GM23338 (cell line): ENCODE measurements at regions not wholly inside any gene's neighbourhood (a gene's known extent, or its start where the extent isn't known, plus 50 kb on each side); places are given as distances from the start of the nearest gene placed in this dataset.

Source experiments
- ATAC-seq: fragments of 200-7000 bp; cut with Tn5 transposase; 3 replicates; pipeline ENCODE4 v1.9.1; 2020
- DNase-seq: peaks from one replicate; pipeline ENCODE4 v3.0.0-alpha.2; 2015; ENCODE audit warnings: low spot score
- H2AFZ ChIP-seq: fragments of 200-600 bp; sonication (generic); 2 replicates; pipeline ENCODE4 v1.8.0; 2016; ENCODE audit warnings: antibody characterized with exemption, mild to moderate bottlenecking, moderate library complexity
- H3F3A ChIP-seq: fragments of 200-600 bp; sonication (generic); replicated peaks from 2 replicates; pipeline ENCODE4 v1.8.0; 2017; ENCODE audit warnings: antibody characterized with exemption, mixed run types, low read depth
- H3K27ac ChIP-seq: fragments of 200-600 bp; sonication (generic); 2 replicates; pipeline ENCODE4 v1.6.1; 2016; ENCODE audit warnings: low read depth
- H3K27me3 ChIP-seq: fragments of 200-600 bp; sonication (generic); 2 replicates; pipeline ENCODE4 v1.8.0; 2016; ENCODE audit warnings: mild to moderate bottlenecking, mixed run types, moderate library complexity; ENCODE audit not compliant: insufficient read depth
- H3K36me3 ChIP-seq: fragments of 200-600 bp; sonication (generic); 2 replicates; pipeline ENCODE4 v1.8.0; 2016; ENCODE audit warnings: mild to moderate bottlenecking; ENCODE audit not compliant: insufficient read depth
- H3K4me1 ChIP-seq: fragments of 200-600 bp; sonication (generic); 2 replicates; pipeline ENCODE4 v1.8.0; 2016; ENCODE audit warnings: mild to moderate bottlenecking, moderate library complexity; ENCODE audit not compliant: insufficient read depth
- H3K4me2 ChIP-seq: fragments of 200-600 bp; sonication (generic); 2 replicates; pipeline ENCODE4 v1.7.1; 2017; ENCODE audit warnings: mixed run types
- H3K4me3 ChIP-seq: fragments of 200-600 bp; sonication (generic); 2 replicates; pipeline ENCODE4 v1.6.1; 2016; ENCODE audit warnings: mixed run types
- H3K79me2 ChIP-seq: fragments of 200-600 bp; sonication (generic); replicated peaks from 2 replicates; pipeline ENCODE4 v1.8.0; 2017; ENCODE audit warnings: mild to moderate bottlenecking; ENCODE audit not compliant: insufficient read depth
- H3K9me2 ChIP-seq: fragments of 200-600 bp; sonication (generic); 2 replicates; pipeline ENCODE4 v1.8.0; 2017; ENCODE audit not compliant: insufficient read depth
- H4K20me1 ChIP-seq: fragments of 200-600 bp; sonication (generic); replicated peaks from 2 replicates; pipeline ENCODE4 v1.8.0; 2017; ENCODE audit warnings: mild to moderate bottlenecking; ENCODE audit not compliant: insufficient read depth
- H3K27ac Mint-ChIP-seq: 2 replicates; pipeline ENCODE4 v1.8.0; 2020; ENCODE audit warnings: inconsistent platforms, mild to moderate bottlenecking, moderate library complexity, mixed read lengths
- H3K27me3 Mint-ChIP-seq: 3 replicates; pipeline ENCODE4 v1.8.0; 2022; ENCODE audit warnings: low read depth, mild to moderate bottlenecking, moderate library complexity, mixed read lengths, inconsistent platforms; ENCODE audit not compliant: insufficient read depth, poor library complexity
- H3K36me3 Mint-ChIP-seq: 3 replicates; pipeline ENCODE4 v1.8.0; 2021; ENCODE audit warnings: low read depth, mild to moderate bottlenecking, inconsistent platforms, moderate library complexity, mixed read lengths
- H3K4me1 Mint-ChIP-seq: 3 replicates; pipeline ENCODE4 v1.8.0; 2020; ENCODE audit warnings: mild to moderate bottlenecking, inconsistent platforms, mixed read lengths
- H3K4me3 Mint-ChIP-seq: 3 replicates; pipeline ENCODE4 v1.8.0; 2021; ENCODE audit warnings: moderate library complexity, mild to moderate bottlenecking, inconsistent platforms, mixed read lengths
- H3K9me3 Mint-ChIP-seq: 3 replicates; pipeline ENCODE4 v1.8.0; 2020; ENCODE audit warnings: moderate library complexity, mild to moderate bottlenecking, inconsistent platforms, mixed read lengths
- EZH2 ChIP-seq: fragments of 200-600 bp; sonication (generic); IDR thresholded peaks from one replicate; pipeline ENCODE4 v1.8.0; 2017; ENCODE audit warnings: antibody characterized with exemption, mild to moderate bottlenecking, low read depth; ENCODE audit not compliant: unreplicated experiment
- JUNB ChIP-seq: IDR thresholded peaks from one replicate; pipeline ENCODE4 v1.6.1; 2016; ENCODE audit warnings: antibody characterized with exemption; ENCODE audit not compliant: unreplicated experiment
- NANOG ChIP-seq: IDR thresholded peaks from 2 replicates; pipeline ENCODE4 v1.6.1; 2016; ENCODE audit warnings: antibody characterized with exemption, borderline replicate concordance
- ZNF114 ChIP-seq: fragments of 250-450 bp; sonication (Bioruptor Pico); IDR thresholded peaks from 2 replicates; pipeline ENCODE4 v1.5.0; 2020; ENCODE audit warnings: mild to moderate bottlenecking, moderate library complexity
- ZNF331 ChIP-seq: fragments of 250-450 bp; sonication (Bioruptor Pico); IDR thresholded peaks from 2 replicates; pipeline ENCODE4 v1.5.0; 2020; ENCODE audit warnings: low read depth, mild to moderate bottlenecking, moderate library complexity
- TF ChIP-seq, protein P1 (sequence below): IDR thresholded peaks from one replicate; pipeline ENCODE4 v1.6.1; 2018; ENCODE audit warnings: antibody characterized with exemption; ENCODE audit not compliant: unreplicated experiment
- TF ChIP-seq, protein P2 (sequence below), 2 experiments: fragments of 200-600 bp in 1 of 2; sonication (generic) in 1 of 2; conservative IDR thresholded peaks; 2 replicates each; pipeline versions ENCODE4 v1.5.1 to v1.6.1; 2016 to 2017; ENCODE audit warnings: antibody characterized with exemption in 2 of 2, low read depth in 2 of 2, mild to moderate bottlenecking in 2 of 2, moderate library complexity in 1 of 2
- TF ChIP-seq, protein P3 (sequence below): fragments of 250-450 bp; sonication (Bioruptor Pico); IDR thresholded peaks from 2 replicates; pipeline ENCODE4 v1.5.0; 2020; ENCODE audit warnings: mild to moderate bottlenecking, moderate library complexity

DNA sequence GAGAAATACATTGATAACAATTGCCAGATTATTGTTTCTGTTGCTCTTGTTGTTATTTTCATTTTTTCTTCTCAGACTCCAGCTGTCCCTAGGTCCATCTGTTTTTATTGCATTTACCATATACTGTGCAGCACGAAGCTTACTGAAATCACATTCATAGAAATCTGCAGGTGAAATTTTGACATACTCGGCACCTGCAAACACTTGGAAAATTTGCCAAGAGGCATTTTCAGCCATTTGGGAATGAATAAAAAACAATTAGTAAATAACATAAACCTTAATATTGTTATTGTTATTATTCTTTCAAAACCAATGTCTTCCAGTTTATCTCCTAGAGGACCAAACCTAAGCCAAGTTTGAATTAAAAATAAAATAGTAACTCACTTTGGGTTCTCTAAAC, 2357.2 kb downstream of the LRRC4C start:
- no peaks in the 10 kb centered on the region for H3K9me2 ChIP-seq
- no peak overlapping the region for H3K27ac ChIP-seq
- TF ChIP-seq NANOG (no peak), ZNF331 (CRISPR knock-in tag) (no peak), ZNF114 (CRISPR knock-in tag) (no peak), EZH2 (no peak), JUNB (no peak)
- TF ChIP-seq, protein P1, sequence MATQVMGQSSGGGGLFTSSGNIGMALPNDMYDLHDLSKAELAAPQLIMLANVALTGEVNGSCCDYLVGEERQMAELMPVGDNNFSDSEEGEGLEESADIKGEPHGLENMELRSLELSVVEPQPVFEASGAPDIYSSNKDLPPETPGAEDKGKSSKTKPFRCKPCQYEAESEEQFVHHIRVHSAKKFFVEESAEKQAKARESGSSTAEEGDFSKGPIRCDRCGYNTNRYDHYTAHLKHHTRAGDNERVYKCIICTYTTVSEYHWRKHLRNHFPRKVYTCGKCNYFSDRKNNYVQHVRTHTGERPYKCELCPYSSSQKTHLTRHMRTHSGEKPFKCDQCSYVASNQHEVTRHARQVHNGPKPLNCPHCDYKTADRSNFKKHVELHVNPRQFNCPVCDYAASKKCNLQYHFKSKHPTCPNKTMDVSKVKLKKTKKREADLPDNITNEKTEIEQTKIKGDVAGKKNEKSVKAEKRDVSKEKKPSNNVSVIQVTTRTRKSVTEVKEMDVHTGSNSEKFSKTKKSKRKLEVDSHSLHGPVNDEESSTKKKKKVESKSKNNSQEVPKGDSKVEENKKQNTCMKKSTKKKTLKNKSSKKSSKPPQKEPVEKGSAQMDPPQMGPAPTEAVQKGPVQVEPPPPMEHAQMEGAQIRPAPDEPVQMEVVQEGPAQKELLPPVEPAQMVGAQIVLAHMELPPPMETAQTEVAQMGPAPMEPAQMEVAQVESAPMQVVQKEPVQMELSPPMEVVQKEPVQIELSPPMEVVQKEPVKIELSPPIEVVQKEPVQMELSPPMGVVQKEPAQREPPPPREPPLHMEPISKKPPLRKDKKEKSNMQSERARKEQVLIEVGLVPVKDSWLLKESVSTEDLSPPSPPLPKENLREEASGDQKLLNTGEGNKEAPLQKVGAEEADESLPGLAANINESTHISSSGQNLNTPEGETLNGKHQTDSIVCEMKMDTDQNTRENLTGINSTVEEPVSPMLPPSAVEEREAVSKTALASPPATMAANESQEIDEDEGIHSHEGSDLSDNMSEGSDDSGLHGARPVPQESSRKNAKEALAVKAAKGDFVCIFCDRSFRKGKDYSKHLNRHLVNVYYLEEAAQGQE = no peak
- no peak overlapping the region for H3K4me2 ChIP-seq
- H3F3A ChIP-seq = no peaks in the 10 kb centered on the region
- H3K4me1 ChIP-seq = no peaks in the 10 kb centered on the region
- no peaks in the 10 kb centered on the region for H4K20me1 ChIP-seq
- Mint-ChIP-seq H3K36me3 (peaks cover 20% of the 10 kb centered on the region), H3K9me3 (peaks cover 34% of the 10 kb centered on the region), H3K4me3 (no peak overlapping the region), H3K27me3 (no peaks in the 10 kb centered on the region), H3K27ac (no peak overlapping the region), H3K4me1 (no peaks in the 10 kb centered on the region)
- DNase-seq (no peak), ATAC-seq (no peak)
- H2AFZ ChIP-seq = no peak overlapping the region
- peaks cover 12% of the 10 kb centered on the region for H3K36me3 ChIP-seq
- no peak overlapping the region for H3K4me3 ChIP-seq
- H3K79me2 ChIP-seq = no peaks in the 10 kb centered on the region
- no peaks in the 10 kb centered on the region for H3K27me3 ChIP-seq

DNA sequence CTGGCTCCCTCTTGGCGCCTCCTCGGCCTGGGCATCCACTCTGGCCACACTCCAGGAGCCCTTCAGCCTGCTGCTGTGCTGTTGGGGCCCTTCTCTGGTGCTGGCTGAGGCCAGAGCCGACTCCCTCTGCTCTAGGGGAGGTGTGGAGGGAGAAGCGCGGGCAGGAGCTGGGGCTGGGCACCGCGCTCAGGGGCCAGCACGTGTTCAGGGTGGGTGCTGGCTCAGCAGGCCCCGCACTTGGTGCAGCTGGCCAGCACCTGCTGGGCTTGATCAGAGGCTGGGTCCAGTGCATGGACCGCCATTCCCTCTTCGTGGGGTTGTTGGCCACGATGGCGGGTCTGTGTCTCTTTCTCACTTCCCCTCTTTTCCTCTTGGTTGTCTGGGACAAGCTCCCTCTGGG, 2381.0 kb downstream of the LRRC4C start:
- H3K36me3 Mint-ChIP-seq = peaks cover 7% of the 10 kb centered on the region
- DNase-seq (no peak), ATAC-seq (no peak)
- H3K4me1 Mint-ChIP-seq = peaks cover 5% of the 10 kb centered on the region; the same call in 2 of the 3 replicates
- H3K9me3 Mint-ChIP-seq = peaks cover 12% of the 10 kb centered on the region; the same call in 2 of the 3 replicates
- H3K27ac ChIP-seq = no peak overlapping the region
- H2AFZ ChIP-seq = no peak overlapping the region
- H3F3A ChIP-seq = no peaks in the 10 kb centered on the region
- no peaks in the 10 kb centered on the region for H3K9me2 ChIP-seq
- H3K4me2 ChIP-seq = no peak overlapping the region
- H3K4me3 Mint-ChIP-seq = no peak overlapping the region
- H3K27me3 Mint-ChIP-seq = peaks cover 1% of the 10 kb centered on the region
- TF ChIP-seq ZNF331 (CRISPR knock-in tag) (no peak), ZNF114 (CRISPR knock-in tag) (no peak)
- TF ChIP-seq, protein P2, sequence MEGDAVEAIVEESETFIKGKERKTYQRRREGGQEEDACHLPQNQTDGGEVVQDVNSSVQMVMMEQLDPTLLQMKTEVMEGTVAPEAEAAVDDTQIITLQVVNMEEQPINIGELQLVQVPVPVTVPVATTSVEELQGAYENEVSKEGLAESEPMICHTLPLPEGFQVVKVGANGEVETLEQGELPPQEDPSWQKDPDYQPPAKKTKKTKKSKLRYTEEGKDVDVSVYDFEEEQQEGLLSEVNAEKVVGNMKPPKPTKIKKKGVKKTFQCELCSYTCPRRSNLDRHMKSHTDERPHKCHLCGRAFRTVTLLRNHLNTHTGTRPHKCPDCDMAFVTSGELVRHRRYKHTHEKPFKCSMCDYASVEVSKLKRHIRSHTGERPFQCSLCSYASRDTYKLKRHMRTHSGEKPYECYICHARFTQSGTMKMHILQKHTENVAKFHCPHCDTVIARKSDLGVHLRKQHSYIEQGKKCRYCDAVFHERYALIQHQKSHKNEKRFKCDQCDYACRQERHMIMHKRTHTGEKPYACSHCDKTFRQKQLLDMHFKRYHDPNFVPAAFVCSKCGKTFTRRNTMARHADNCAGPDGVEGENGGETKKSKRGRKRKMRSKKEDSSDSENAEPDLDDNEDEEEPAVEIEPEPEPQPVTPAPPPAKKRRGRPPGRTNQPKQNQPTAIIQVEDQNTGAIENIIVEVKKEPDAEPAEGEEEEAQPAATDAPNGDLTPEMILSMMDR (conservative IDR thresholded peaks at IDR 0.05; ENCODE audit: low read depth in 2 of 2) = no peak
- TF ChIP-seq, protein P3, sequence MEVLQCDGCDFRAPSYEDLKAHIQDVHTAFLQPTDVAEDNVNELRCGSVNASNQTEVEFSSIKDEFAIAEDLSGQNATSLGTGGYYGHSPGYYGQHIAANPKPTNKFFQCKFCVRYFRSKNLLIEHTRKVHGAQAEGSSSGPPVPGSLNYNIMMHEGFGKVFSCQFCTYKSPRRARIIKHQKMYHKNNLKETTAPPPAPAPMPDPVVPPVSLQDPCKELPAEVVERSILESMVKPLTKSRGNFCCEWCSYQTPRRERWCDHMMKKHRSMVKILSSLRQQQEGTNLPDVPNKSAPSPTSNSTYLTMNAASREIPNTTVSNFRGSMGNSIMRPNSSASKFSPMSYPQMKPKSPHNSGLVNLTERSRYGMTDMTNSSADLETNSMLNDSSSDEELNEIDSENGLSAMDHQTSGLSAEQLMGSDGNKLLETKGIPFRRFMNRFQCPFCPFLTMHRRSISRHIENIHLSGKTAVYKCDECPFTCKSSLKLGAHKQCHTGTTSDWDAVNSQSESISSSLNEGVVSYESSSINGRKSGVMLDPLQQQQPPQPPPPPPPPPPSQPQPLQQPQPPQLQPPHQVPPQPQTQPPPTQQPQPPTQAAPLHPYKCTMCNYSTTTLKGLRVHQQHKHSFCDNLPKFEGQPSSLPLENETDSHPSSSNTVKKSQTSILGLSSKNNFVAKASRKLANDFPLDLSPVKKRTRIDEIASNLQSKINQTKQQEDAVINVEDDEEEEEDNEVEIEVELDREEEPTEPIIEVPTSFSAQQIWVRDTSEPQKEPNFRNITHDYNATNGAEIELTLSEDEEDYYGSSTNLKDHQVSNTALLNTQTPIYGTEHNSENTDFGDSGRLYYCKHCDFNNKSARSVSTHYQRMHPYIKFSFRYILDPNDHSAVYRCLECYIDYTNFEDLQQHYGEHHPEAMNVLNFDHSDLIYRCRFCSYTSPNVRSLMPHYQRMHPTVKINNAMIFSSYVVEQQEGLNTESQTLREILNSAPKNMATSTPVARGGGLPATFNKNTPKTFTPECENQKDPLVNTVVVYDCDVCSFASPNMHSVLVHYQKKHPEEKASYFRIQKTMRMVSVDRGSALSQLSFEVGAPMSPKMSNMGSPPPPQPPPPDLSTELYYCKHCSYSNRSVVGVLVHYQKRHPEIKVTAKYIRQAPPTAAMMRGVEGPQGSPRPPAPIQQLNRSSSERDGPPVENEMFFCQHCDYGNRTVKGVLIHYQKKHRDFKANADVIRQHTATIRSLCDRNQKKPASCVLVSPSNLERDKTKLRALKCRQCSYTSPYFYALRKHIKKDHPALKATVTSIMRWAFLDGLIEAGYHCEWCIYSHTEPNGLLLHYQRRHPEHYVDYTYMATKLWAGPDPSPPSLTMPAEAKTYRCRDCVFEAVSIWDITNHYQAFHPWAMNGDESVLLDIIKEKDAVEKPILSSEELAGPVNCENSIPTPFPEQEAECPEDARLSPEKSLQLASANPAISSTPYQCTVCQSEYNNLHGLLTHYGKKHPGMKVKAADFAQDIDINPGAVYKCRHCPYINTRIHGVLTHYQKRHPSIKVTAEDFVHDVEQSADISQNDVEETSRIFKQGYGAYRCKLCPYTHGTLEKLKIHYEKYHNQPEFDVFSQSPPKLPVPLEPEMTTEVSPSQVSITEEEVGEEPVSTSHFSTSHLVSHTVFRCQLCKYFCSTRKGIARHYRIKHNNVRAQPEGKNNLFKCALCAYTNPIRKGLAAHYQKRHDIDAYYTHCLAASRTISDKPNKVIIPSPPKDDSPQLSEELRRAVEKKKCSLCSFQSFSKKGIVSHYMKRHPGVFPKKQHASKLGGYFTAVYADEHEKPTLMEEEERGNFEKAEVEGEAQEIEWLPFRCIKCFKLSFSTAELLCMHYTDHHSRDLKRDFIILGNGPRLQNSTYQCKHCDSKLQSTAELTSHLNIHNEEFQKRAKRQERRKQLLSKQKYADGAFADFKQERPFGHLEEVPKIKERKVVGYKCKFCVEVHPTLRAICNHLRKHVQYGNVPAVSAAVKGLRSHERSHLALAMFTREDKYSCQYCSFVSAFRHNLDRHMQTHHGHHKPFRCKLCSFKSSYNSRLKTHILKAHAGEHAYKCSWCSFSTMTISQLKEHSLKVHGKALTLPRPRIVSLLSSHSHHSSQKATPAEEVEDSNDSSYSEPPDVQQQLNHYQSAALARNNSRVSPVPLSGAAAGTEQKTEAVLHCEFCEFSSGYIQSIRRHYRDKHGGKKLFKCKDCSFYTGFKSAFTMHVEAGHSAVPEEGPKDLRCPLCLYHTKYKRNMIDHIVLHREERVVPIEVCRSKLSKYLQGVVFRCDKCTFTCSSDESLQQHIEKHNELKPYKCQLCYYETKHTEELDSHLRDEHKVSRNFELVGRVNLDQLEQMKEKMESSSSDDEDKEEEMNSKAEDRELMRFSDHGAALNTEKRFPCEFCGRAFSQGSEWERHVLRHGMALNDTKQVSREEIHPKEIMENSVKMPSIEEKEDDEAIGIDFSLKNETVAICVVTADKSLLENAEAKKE (CRISPR knock-in tag) = no peak
- no peaks in the 10 kb centered on the region for H3K4me1 ChIP-seq
- H3K4me3 ChIP-seq = no peak overlapping the region
- no peaks in the 10 kb centered on the region for H3K79me2 ChIP-seq
- no peaks in the 10 kb centered on the region for H4K20me1 ChIP-seq
- H3K36me3 ChIP-seq = no peaks in the 10 kb centered on the region
- H3K27me3 ChIP-seq = no peaks in the 10 kb centered on the region
- H3K27ac Mint-ChIP-seq = no peak overlapping the region
